SH-SY5Y (cell line): ENCODE measurements at regions not wholly inside any gene's neighbourhood (a gene's known extent, or its start where the extent isn't known, plus 50 kb on each side); places are given as distances from the start of the nearest gene placed in this dataset.

ENCODE experiments used
- GATA2 ChIP-seq: IDR thresholded peaks from 2 replicates; pipeline ENCODE4 v1.6.1; 2011; ENCODE audit warnings: mild to moderate bottlenecking, low read depth, low read length
- GATA3 ChIP-seq: IDR thresholded peaks from 2 replicates; pipeline ENCODE4 v1.6.1; 2011; ENCODE audit warnings: low read depth, mild to moderate bottlenecking, low read length, moderate library complexity

DNA sequence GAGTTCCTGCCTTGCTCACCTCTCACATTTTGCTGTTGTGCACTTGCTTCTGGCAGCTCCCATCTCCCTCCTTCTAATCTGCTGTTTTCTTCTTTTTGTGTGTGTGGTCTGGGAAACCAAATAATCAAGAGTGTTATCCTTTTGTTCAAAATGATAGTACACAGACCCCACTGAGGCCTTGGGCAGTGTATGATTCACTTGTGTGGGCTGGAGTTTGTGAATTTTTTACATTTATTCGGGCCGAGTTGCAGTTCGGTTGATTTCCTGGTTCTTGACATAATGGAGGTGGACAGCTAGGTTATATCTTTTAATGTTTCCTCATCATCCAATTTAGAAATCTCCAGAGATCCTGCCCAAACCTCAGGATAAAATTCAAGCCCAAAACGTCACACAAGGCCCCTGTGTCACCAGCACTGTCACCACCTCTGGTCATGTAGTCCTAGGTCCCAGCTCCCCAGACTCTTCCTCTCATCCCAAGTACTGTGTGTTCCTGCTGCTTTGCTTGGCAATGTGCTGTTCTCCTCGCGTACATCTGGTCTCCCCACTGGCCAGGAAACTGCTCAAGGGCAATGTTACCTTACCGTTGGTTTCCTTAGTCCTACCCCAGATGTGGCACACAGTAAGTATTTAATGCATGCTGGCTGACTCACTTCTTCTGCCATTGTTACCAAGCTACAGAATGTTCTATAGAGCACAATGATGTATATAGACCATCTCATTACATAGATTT lies 55.7 kb upstream of the PHACTR2 start:
- TF ChIP-seq GATA3 (no peak), GATA2 (no peak)

DNA sequence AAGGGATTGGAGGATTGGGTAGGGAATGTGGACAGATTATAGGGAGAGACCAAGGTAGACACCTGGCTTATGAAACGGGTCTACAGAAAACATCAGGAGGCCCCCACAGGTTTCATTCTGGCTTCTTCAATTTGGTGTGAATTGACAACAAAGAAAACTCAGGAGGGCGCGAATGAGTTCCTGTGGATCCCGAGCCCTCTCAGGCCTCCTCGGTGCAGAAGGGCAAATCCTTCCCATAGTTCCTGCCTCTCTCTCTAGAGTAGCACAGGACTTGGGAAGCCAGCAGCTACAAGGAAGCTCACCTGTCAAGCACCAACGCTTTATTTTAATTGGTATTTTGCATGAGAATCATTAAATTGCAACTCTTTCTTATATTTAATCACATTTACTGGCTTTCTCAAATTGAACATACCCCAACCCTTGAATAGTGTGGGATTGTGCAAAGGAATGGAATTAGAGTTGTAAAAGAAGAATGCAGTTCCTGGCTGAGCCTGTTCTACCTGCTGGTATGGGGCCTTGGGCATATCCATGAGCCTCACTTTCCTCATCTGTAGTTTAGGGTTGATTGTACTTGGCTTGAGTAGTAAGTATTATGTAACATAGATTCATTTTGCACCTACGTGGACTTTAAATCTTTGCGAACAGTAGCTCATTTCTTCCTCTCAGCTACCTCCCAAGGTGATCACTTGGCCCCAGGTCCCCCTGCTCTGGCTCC lies 56.4 kb upstream of the PHACTR2 start:
- TF ChIP-seq GATA3 (no peak), GATA2 (no peak)

DNA sequence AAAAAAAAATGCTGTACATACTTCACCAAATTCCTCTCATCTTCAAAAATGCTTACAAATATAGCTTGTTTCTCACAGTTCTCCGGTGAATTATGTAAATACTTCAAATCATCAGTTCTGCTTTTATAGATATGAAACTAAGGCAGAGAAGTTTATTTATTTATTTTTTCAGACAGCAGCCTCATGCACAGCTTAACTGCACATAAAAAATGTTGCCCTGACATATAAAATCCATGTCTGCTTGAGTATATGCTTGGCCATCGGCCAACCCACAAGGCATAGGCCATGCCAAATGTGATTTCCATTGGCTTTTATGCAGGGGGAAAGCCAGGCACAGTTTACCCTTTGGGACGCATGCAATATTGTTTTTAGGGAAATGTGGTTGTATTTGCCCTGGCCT lies 57.3 kb upstream of the PHACTR2 start:
- TF ChIP-seq GATA2 (no peak), GATA3 (no peak)

DNA sequence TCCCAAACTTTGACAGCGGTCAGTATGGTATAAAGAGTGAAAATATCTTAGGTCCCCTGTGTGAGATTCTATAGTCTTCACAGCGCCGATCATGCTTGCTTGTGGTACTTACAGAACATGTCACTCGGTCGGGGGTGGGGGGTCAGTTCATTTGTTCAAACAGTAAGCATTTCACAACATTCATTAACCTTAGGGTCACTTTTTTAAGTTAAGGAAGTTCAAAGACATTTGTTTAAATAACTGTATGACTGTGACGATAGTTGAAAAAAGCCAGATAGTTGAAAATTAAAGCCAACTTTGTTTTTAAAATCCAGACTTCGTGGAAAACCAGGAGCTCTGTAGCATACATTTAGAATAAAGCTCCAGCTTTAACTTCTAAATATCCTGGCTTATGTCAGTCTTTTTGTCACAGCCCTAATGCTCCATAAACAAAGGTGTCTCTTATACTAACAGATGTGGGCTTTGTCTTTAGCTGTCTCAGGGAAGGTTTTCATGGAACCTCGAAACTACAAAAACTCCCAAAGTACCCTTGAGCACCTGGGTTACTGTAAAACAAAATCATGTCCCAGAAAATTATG lies 57.9 kb upstream of the PHACTR2 start:
- no peak for TF ChIP-seq GATA2

DNA sequence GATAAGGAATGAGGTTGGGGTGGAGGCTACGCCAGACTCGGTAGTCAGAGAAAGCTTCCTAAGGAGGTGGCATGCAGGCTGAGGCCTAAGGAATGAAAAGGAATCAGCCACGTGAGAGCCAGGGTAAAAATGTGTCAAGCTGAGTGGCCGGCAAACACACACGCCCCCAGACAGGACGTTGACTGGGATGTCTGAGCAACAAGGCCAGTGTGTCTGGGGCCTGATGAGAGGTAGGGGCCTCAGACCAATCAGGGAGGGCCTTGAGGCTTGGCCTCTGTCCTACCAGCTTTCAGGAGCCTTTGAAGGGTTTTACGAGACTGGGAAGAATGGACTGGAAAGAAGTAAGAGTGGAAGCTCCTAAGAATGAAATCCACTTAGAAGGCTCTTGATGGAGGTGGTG lies 61.0 kb upstream of the PHACTR2 start:
- TF ChIP-seq GATA2 (no peak), GATA3 (no peak)

DNA sequence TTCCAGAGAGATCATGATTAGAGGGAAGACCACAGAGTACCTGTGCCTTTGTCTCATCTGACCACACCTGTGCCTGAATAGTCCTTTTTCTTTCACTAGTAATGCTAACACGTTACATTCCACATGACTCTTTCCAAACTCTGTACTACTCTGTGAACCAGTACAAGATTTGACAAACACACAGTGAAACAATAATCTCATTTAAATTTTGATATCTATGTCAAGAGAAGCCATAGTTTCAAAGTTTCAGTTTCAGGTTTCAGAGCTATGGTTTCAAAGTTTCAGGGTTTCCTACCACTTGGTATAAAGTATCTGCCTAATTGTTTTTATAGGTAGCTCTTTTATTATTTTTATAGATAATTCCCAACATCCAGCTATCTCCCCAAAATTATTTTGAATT lies 62.0 kb upstream of the PHACTR2 start:
- TF ChIP-seq GATA2: no peak
- TF ChIP-seq GATA3: no peak

DNA sequence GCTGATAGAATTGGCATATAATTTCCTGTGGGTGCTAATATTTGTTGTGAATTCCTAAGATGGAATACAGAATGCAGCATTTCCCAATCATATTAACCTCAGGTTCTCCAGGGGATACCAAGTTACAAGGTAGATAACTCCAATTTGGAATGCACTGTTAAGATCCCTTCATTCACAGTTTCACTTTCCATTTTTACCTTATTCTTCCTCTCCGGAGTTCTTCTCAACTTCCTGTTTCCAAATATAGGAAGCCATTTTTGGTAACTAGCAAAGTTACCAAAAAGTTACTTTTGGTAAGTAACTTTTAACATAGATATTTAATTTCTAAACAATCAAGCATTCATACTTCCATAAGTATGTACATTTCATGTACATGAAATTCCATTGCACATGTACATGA lies 63.5 kb upstream of the PHACTR2 start:
- TF ChIP-seq GATA2 (no peak), GATA3 (no peak)

DNA sequence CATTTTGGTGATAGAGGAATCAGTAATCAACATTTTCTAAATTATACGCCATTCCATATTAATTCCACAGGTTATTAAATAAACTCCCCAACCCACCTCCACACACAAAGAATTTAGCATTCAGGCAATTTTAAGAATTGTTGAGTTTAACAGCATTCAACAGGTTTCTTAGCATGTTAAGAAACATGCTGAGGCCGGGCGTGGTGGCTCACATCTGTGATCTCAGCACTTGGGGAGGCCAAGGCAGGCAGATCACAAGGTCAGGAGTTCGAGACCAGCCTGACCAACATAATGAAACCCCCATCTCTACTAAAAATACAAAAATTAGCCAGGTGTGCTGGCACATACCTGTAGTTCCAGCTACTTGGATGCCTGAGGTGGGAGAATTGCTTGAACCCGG lies 64.0 kb upstream of the PHACTR2 start:
- no peak for TF ChIP-seq GATA3
- no peak for TF ChIP-seq GATA2

DNA sequence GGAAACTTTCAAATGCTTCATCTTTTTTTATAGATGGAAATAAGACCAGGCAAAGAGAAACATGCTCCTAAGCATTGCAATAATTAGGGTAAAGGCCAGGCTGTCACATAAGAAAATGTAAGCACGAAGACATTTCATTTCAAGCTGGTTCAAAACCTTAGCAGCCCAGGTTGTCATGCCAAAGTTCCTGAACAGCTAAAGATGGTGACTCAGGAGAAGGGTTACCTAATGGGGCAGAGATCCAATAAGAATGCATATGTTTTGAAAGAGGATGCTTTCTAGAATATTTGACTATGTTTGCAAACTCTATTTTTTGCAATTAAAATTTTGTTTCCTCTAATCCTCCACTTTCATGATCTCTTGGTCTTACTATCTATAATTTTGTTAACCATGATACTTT lies 65.6 kb upstream of the PHACTR2 start:
- TF ChIP-seq GATA2 (no peak), GATA3 (no peak)

DNA sequence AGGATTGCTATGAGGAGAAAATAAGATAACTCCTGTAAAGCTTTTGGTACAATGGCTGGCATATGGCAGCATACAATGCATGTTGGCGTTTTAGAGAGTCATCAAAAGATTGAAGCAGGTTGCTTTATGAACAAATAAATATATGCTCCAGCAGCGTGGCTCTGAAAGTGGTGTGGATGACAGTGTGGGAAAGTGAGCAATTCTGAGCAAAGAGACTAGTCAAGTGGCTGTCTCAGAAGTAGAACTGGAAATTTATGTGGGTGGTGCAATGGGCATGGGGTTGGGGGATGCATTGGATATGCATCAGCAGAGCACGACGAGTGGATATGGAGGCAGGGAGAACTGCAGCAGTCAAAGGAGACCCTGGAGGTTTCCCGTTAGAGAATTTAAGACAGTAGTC lies 66.2 kb upstream of the PHACTR2 start:
- no peak for TF ChIP-seq GATA2
- TF ChIP-seq GATA3: no peak

DNA sequence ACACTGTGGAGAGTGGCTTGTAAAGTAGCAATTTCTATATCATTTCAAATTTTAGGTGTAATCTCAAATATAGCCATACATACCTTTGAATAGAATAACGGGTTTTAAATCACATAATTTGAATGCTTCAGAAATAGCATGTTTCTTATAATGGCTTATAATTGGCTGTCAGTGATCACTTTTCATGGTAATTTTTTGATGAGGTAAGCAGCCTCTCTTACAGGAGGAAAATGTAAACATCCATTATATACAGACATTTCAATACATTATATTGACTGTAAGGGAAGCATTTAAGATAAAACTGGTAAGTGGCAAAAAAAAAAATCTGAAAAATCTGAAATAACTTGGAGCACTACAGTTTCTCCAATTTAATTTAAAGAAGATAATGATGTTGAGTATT lies 67.8 kb upstream of the PHACTR2 start:
- TF ChIP-seq GATA3 (no peak), GATA2 (no peak)

DNA sequence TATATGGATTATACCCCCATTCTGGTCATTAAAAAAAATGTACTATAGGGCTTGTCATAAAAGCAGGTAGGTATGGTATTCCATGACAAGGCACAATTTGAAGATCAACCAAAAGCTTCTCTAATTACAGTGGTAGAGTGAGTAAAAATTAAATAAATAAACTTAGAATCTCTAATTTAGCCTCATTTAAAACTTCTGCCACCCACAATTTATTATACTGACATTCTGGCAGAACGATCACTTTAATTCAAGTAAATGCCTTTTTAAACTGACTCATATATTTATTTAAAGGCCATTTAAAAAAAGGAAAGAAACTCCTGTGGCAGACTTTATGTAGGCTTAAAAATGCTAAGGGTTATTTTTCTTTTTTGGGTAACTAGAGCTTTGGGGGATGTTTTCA lies 68.3 kb upstream of the PHACTR2 start:
- no peak for TF ChIP-seq GATA2
- no peak for TF ChIP-seq GATA3

DNA sequence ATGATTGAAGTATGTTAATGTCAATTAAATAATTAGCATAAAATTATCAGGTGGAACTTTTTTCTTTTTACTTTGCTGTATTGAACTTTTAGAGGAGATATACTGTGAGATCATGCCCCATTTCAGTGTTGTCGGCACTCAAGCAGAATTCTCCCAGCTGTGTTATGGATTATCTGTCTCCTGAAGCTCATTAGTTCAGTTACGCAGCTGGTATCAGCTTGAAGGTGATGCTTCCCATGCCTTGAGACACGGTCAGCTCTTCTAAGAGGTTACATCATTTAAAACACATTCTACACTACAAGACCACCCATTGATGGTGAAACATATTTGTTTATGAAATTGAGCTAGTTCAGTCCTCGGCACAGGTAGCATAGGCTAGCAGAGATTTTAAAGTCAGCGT lies 68.9 kb upstream of the PHACTR2 start:
- TF ChIP-seq GATA3: no peak
- no peak for TF ChIP-seq GATA2

DNA sequence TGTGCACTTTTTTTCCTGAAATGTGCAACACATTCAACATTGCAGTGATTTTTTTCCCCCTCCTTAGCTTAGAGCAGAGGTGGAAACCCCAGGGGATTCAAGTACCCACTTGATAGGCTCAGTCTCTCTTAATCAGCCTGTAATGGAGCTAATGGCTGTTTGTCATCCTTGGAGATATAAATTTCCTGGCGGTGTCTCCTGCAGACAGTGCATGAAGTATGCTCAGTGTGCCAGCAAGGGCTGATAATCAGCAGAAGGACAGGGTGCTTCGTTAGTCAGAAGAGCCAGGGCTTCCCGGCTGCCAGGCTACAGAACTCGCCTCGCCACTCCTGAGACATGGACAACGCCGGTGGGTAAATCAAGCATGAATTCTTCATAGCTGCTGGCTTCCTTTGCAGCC lies 69.8 kb upstream of the PHACTR2 start:
- TF ChIP-seq GATA2 (no peak), GATA3 (no peak)

DNA sequence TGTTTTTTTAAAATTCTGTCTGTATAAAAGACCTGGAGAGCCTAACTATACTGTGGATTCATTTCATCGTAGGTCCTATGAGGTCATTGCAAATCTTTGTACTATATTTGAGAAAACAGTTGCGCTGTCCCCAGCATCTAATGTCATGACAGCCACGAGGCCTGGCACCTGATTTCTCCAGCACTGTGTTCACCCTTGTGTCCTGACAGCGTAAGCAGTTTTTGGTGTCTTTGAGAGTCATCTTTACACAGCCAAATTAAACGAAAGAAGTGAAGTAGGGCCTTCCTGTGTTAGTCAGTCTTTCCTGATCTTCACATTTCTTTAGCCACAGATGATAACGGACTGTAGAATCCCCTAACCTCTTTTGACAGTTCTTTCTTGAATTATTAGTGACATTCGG lies 70.6 kb upstream of the PHACTR2 start:
- TF ChIP-seq GATA2 (no peak), GATA3 (no peak)
